Uterus (tissue), 3 donors: ENCODE measurements at regions not wholly inside any gene's neighbourhood (a gene's known extent, or its start where the extent isn't known, plus 50 kb on each side); places are given as distances from the start of the nearest gene placed in this dataset.

Experiments used
- DNase-seq, 2 donors: peaks; one replicate each; pipeline ENCODE4 v3.0.0-alpha.2; 2019 to 2020
- H3K27ac ChIP-seq, 2 donors: fragments of 200-600 bp; sonication (generic); 1 replicate in 1 of 2; 2 replicates in 1 of 2; pipeline ENCODE4 v1.5.1; 2016 to 2018
- H3K27me3 ChIP-seq, 2 donors: fragments of 200-600 bp; sonication (generic); one replicate each; pipeline ENCODE4 v1.5.1; 2018 to 2019; ENCODE audit warnings: control low read depth in 1 of 2
- H3K36me3 ChIP-seq, 2 donors: fragments of 200-600 bp; sonication (generic); one replicate each; pipeline ENCODE4 v1.5.1; 2019; ENCODE audit warnings: control low read depth in 1 of 2
- H3K4me1 ChIP-seq, 2 donors: fragments of 200-600 bp; sonication (generic); one replicate each; pipeline ENCODE4 v1.5.1; 2018 to 2019; ENCODE audit warnings: control low read depth in 1 of 2
- H3K4me3 ChIP-seq, 2 donors: fragments of 200-600 bp; sonication (generic); 1 replicate in 1 of 2; 2 replicates in 1 of 2; pipeline ENCODE4 v1.5.1; 2018 to 2019; ENCODE audit warnings: mild to moderate bottlenecking in 1 of 2
- H3K9me3 ChIP-seq, 2 donors: fragments of 200-600 bp; sonication (generic); one replicate each; pipeline ENCODE4 v1.5.1; 2019; ENCODE audit warnings: control low read depth in 1 of 2
- CTCF ChIP-seq, 4 experiments: fragments of 200-600 bp in 2 of 4; fragments of 450-650 bp in 2 of 4; sonication (generic) in 2 of 4; IDR thresholded peaks; one replicate each; pipeline ENCODE4 v1.5.1; 2016 to 2019; ENCODE audit warnings: antibody characterized with exemption in 4 of 4, mild to moderate bottlenecking in 2 of 4, moderate library complexity in 1 of 4
- POLR2A ChIP-seq, 2 donors: fragments of 450-650 bp; IDR thresholded peaks; one replicate each; pipeline ENCODE4 v1.6.1; 2016; ENCODE audit warnings: antibody characterized with exemption in 2 of 2, mild to moderate bottlenecking in 1 of 2, moderate library complexity in 1 of 2
- intact Hi-C: fragments of 100-400 bp; cut with DNase I; formaldehyde crosslinking; loops from one replicate; pipeline ENCODE4 v1.15.1; 2023; ENCODE audit warnings: low total_unique reads
- donor health status: DM: yes; HTN: yes; CAD: no.

- intact Hi-C loops, result no loop called here
- H3K4me1 ChIP-seq, result no peaks in the 10 kb centered on the region
- TF ChIP-seq POLR2A (IDR thresholded peaks at IDR 0.05) (no peak), CTCF (IDR thresholded peaks at IDR 0.05) (no peak)
- DNase-seq, result no peak
- H3K27ac ChIP-seq, result no peak overlapping the region
- no peak overlapping the region for H3K4me3 ChIP-seq
- no peaks in the 10 kb centered on the region for H3K27me3 ChIP-seq
- H3K9me3 ChIP-seq, result no peaks in the 10 kb centered on the region
- no peaks in the 10 kb centered on the region for H3K36me3 ChIP-seq
Measured at GRCh38 chr3:144989807-144990206, 1018.2 kb downstream of the DIPK2A start.

DNA sequence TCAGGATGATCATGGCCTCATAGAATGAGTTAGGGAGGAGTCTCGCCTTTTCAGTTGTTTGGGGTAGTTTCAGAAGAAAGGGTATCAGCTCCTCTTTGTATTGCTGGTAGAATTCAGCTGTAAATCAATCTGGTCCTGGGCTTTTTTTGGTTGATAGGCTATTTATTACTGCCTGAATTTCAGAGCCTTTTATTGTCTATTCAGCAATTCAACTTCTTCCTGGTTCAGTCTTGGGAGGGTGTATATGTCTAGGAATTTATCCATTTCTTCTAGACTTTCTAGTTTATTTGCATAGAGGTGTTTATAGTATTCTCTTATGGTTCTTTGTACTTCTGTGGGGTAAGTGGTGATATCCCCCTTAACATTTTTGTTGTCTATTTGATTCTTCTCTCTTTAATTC lies 1024.2 kb downstream of the DIPK2A start:
- Histone ChIP-seq H3K36me3 (no peaks in the 10 kb centered on the region), H3K27ac (no peak overlapping the region), H3K4me3 (no peak overlapping the region), H3K9me3 (no peaks in the 10 kb centered on the region), H3K4me1 (no peaks in the 10 kb centered on the region), H3K27me3 (no peaks in the 10 kb centered on the region)
- intact Hi-C loops, result no loop called here
- TF ChIP-seq CTCF (IDR thresholded peaks at IDR 0.05) (no peak), POLR2A (IDR thresholded peaks at IDR 0.05) (no peak)
- DNase-seq, result no peak

DNA sequence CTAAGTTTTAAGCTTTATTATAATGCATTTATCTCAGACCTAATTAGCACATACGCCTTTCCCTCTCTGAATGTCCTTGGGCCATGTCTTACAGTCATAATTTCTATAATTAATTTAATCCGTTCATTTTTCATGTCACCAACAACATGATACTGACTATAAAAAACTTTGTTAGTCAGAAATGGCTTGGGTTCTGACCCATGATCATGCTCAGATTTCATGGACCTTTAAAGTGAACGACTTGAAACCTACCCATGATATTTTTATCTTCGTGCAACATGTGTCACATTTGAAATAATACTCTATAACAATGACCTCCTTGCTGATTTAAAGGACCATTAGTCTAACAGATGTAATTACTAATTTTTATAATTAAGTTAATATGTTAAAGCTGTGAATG lies 1033.8 kb downstream of the DIPK2A start:
- no peak overlapping the region for H3K4me3 ChIP-seq
- no peaks in the 10 kb centered on the region for H3K27me3 ChIP-seq
- no peaks in the 10 kb centered on the region for H3K9me3 ChIP-seq
- H3K36me3 ChIP-seq, result no peaks in the 10 kb centered on the region
- intact Hi-C loops, result no loop called here
- no peak overlapping the region for H3K27ac ChIP-seq
- no peaks in the 10 kb centered on the region for H3K4me1 ChIP-seq
- DNase-seq, result no peak
- TF ChIP-seq POLR2A (IDR thresholded peaks at IDR 0.05) (no peak), CTCF (IDR thresholded peaks at IDR 0.05) (no peak)

DNA sequence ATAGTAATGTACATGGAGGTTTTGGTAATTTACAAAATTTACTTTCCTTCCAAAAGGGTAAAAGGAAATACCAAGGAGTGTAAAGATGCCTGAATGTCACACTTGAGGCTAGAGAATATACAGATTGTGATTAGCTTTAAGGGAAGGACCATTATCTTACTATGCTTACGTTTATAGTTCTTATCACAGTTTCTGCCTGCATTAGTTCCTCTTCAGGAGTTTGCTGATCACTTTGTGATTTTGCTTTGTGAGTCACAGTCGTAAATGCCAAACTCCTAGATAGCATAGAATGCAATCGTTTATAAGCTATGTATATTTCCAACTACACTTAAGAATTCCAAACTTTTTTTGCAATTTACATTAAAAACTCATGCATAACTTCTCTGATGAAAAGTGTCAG lies 1034.6 kb downstream of the DIPK2A start:
- intact Hi-C loops, result no loop called here
- DNase-seq, result no peak
- TF ChIP-seq CTCF (IDR thresholded peaks at IDR 0.05), result no peak

DNA sequence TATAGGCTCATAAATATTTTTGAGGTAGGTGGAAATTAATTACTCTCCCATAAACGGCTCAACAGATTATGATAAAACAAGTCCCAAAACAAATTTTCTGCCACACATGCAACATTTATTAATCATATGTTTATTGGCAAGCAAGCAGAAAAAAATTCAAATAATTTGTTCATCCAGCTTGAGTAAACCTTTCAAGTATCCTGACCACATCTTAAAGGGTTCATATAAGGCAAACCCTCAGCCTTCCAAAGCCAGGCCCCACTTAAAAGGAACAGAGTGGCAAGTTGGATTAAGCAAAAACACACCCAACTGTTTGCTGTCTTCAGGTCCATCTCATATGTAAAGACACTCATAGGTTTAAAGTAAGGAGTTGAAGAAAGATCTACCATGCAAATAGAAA lies 1042.3 kb downstream of the DIPK2A start:
- DNase-seq, result no peak
- no peaks in the 10 kb centered on the region for H3K36me3 ChIP-seq
- intact Hi-C loops, result no loop called here
- no peaks in the 10 kb centered on the region for H3K27me3 ChIP-seq
- H3K4me3 ChIP-seq, result no peak overlapping the region
- no peak overlapping the region for H3K27ac ChIP-seq
- TF ChIP-seq CTCF (IDR thresholded peaks at IDR 0.05), result no peak
- no peak for TF ChIP-seq POLR2A (IDR thresholded peaks at IDR 0.05)
- no peaks in the 10 kb centered on the region for H3K9me3 ChIP-seq
- H3K4me1 ChIP-seq, result no peaks in the 10 kb centered on the region

More for the DNA sequence above, 1034.6 kb downstream of the DIPK2A start:
- Histone ChIP-seq H3K9me3 (no peaks in the 10 kb centered on the region), H3K27ac (no peak overlapping the region), H3K36me3 (no peaks in the 10 kb centered on the region), H3K27me3 (no peaks in the 10 kb centered on the region), H3K4me3 (no peak overlapping the region), H3K4me1 (no peaks in the 10 kb centered on the region)
